ENCODE measurements at regions not wholly inside any gene's neighbourhood (a gene's known extent, or its start where the extent isn't known, plus 50 kb on each side); places are given as distances from the start of the nearest gene placed in this dataset.

DNA sequence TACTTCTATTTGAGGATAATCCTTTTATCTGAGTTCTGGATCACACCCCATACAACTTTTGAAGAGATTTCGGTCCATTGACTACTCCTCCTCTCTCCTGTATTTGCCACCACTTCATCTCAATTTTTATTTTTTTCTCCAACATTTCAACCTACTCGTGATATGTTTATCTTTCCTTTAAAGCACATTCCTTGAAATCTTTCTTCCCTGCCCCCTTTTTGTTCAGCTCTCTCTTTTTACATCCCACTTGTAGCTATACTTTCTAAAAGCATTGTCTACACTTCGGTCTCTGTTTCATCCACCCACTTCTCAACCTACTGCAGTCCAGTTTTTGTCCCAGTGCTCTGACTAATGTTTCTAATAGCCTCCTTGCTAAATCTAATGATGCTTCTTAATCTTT is 299.4 kb downstream of the PSAT1 start:
- Mint-ChIP-seq H3K4me3 (no peak overlapping the region), H3K4me1 (ENCODE audit: low read depth) (no peaks in the 10 kb centered on the region), H3K27ac (no peak overlapping the region), H3K36me3 (ENCODE audit: low read depth) (no peaks in the 10 kb centered on the region), H3K9me3 (no peaks in the 10 kb centered on the region), H3K27me3 (ENCODE audit: low read depth) (peaks cover 3% of the 10 kb centered on the region)
- DNase-seq = no peak
- intact Hi-C loops (cut with micrococcal nuclease) = no loop called here
- CTCF ChIA-PET = no interaction called here

GRCh38 chr9:78598120-78598519 is 301.2 kb downstream of the PSAT1 start:
- intact Hi-C loops (cut with micrococcal nuclease) = no loop called here
- Mint-ChIP-seq H3K4me1 (ENCODE audit: low read depth) (no peaks in the 10 kb centered on the region), H3K4me3 (no peak overlapping the region), H3K9me3 (no peaks in the 10 kb centered on the region), H3K36me3 (ENCODE audit: low read depth) (no peaks in the 10 kb centered on the region), H3K27ac (no peak overlapping the region), H3K27me3 (ENCODE audit: low read depth) (peaks cover 3% of the 10 kb centered on the region)
- DNase-seq = no peak
- CTCF ChIA-PET = no interaction called here

GRCh38 chr9:78599926-78600325 is 303.0 kb downstream of the PSAT1 start:
- no peaks in the 10 kb centered on the region for H3K4me1 Mint-ChIP-seq (ENCODE audit: low read depth)
- no peaks in the 10 kb centered on the region for H3K36me3 Mint-ChIP-seq (ENCODE audit: low read depth)
- intact Hi-C loops (cut with micrococcal nuclease) = no loop called here
- H3K4me3 Mint-ChIP-seq = no peak overlapping the region
- H3K27me3 Mint-ChIP-seq (ENCODE audit: low read depth) = peaks cover 3% of the 10 kb centered on the region
- no peak overlapping the region for H3K27ac Mint-ChIP-seq
- CTCF ChIA-PET = interaction anchor here (0.9 kb wide), 1 partner anchor 16 kb away, joined by 3 read pairs; no protein-coding TSS in a partner anchor
- no peaks in the 10 kb centered on the region for H3K9me3 Mint-ChIP-seq
- DNase-seq = no peak

GRCh38 chr9:78601957-78602565 is 305.1 kb downstream of the PSAT1 start:
- Mint-ChIP-seq H3K4me3 (no peak overlapping the region), H3K36me3 (ENCODE audit: low read depth) (no peaks in the 10 kb centered on the region), H3K9me3 (no peaks in the 10 kb centered on the region), H3K27me3 (ENCODE audit: low read depth) (peaks cover 3% of the 10 kb centered on the region), H3K4me1 (ENCODE audit: low read depth) (no peaks in the 10 kb centered on the region), H3K27ac (no peak overlapping the region)
- peak; percentile 45 for DNase-seq
- CTCF ChIA-PET = interaction anchor here (0.7 to 1.2 kb wide), 3 partner anchors 12 to 82 kb away, joined by 3 to 5 read pairs (median 3); no protein-coding TSS in a partner anchor
- intact Hi-C loops (cut with micrococcal nuclease) = loop anchor here (1.0 kb wide), 1 partner anchor 163 kb away; no protein-coding TSS in a partner anchor

- Mint-ChIP-seq H3K36me3 (ENCODE audit: low read depth) (no peaks in the 10 kb centered on the region), H3K4me3 (no peak overlapping the region), H3K4me1 (ENCODE audit: low read depth) (no peaks in the 10 kb centered on the region), H3K9me3 (no peaks in the 10 kb centered on the region), H3K27ac (no peak overlapping the region), H3K27me3 (ENCODE audit: low read depth) (no peaks in the 10 kb centered on the region)
- CTCF ChIA-PET = no interaction called here
- intact Hi-C loops (cut with micrococcal nuclease) = no loop called here
- DNase-seq = no peak
These were observed 308.4 kb downstream of the PSAT1 start for GRCh38 chr9:78605041-78606000.

- H3K9me3 Mint-ChIP-seq = no peaks in the 10 kb centered on the region
- no peak overlapping the region for H3K27ac Mint-ChIP-seq
- H3K27me3 Mint-ChIP-seq (ENCODE audit: low read depth) = no peaks in the 10 kb centered on the region
- CTCF ChIA-PET = no interaction called here
- no peak for DNase-seq
- no peaks in the 10 kb centered on the region for H3K36me3 Mint-ChIP-seq (ENCODE audit: low read depth)
- intact Hi-C loops (cut with micrococcal nuclease) = no loop called here
- no peak overlapping the region for H3K4me3 Mint-ChIP-seq
- H3K4me1 Mint-ChIP-seq (ENCODE audit: low read depth) = no peaks in the 10 kb centered on the region
These were observed 309.1 kb downstream of the PSAT1 start for GRCh38 chr9:78606001-78606379.

- H3K27me3 Mint-ChIP-seq (ENCODE audit: low read depth) = no peaks in the 10 kb centered on the region
- H3K4me3 Mint-ChIP-seq = no peak overlapping the region
- H3K27ac Mint-ChIP-seq = no peak overlapping the region
- intact Hi-C loops (cut with micrococcal nuclease) = no loop called here
- CTCF ChIA-PET = no interaction called here
- H3K9me3 Mint-ChIP-seq = no peaks in the 10 kb centered on the region
- no peak for DNase-seq
- H3K36me3 Mint-ChIP-seq (ENCODE audit: low read depth) = no peaks in the 10 kb centered on the region
- no peaks in the 10 kb centered on the region for H3K4me1 Mint-ChIP-seq (ENCODE audit: low read depth)
These were observed 310.9 kb downstream of the PSAT1 start for GRCh38 chr9:78607853-78608252.

GRCh38 chr9:78609450-78609849 is 312.5 kb downstream of the PSAT1 start:
- H3K9me3 Mint-ChIP-seq = no peaks in the 10 kb centered on the region
- no peaks in the 10 kb centered on the region for H3K36me3 Mint-ChIP-seq (ENCODE audit: low read depth)
- H3K4me1 Mint-ChIP-seq (ENCODE audit: low read depth) = no peaks in the 10 kb centered on the region
- CTCF ChIA-PET = no interaction called here
- no peak for DNase-seq
- no peak overlapping the region for H3K27ac Mint-ChIP-seq
- no peak overlapping the region for H3K4me3 Mint-ChIP-seq
- intact Hi-C loops (cut with micrococcal nuclease) = no loop called here
- H3K27me3 Mint-ChIP-seq (ENCODE audit: low read depth) = no peaks in the 10 kb centered on the region

DNA sequence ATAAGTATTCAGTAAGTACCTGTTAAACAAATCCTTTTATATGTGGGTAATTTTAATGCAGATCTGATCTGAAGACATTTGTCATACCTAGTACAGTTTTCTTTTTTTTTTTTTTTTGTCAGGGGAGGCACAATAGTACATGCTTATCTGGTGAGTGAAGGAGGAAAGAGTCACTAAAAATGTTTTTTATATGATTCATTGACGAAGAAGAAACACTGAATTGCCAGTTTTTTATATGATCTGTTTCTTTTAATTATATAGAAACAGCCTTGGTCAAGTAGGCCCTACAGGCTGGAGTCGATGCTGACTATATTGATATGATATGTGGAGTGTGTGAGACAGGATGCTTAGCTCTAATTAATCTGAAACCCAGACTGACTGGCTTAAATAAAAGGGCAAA is 315.2 kb downstream of the PSAT1 start:
- H3K27me3 Mint-ChIP-seq (ENCODE audit: low read depth) = no peaks in the 10 kb centered on the region
- H3K9me3 Mint-ChIP-seq = no peaks in the 10 kb centered on the region
- no peaks in the 10 kb centered on the region for H3K4me1 Mint-ChIP-seq (ENCODE audit: low read depth)
- H3K27ac Mint-ChIP-seq = no peak overlapping the region
- CTCF ChIA-PET = no interaction called here
- intact Hi-C loops (cut with micrococcal nuclease) = no loop called here
- DNase-seq = no peak
- H3K36me3 Mint-ChIP-seq (ENCODE audit: low read depth) = no peaks in the 10 kb centered on the region
- no peak overlapping the region for H3K4me3 Mint-ChIP-seq

GRCh38 chr9:78613006-78613405 is 316.1 kb downstream of the PSAT1 start:
- intact Hi-C loops (cut with micrococcal nuclease) = no loop called here
- DNase-seq = no peak
- CTCF ChIA-PET = interaction anchor here (0.9 kb wide), 1 partner anchor 10 kb away, joined by 3 read pairs; no protein-coding TSS in a partner anchor

GRCh38 chr9:78614892-78615291 is 318.0 kb downstream of the PSAT1 start:
- intact Hi-C loops (cut with micrococcal nuclease) = no loop called here
- Mint-ChIP-seq H3K36me3 (ENCODE audit: low read depth) (no peaks in the 10 kb centered on the region), H3K27ac (no peak overlapping the region), H3K4me1 (ENCODE audit: low read depth) (no peaks in the 10 kb centered on the region), H3K4me3 (no peak overlapping the region), H3K9me3 (no peaks in the 10 kb centered on the region), H3K27me3 (ENCODE audit: low read depth) (no peaks in the 10 kb centered on the region)
- CTCF ChIA-PET = no interaction called here
- DNase-seq = no peak

More at GRCh38 chr9:78613006-78613405, 316.1 kb downstream of the PSAT1 start:
- H3K4me3 Mint-ChIP-seq = no peak overlapping the region
- no peaks in the 10 kb centered on the region for H3K36me3 Mint-ChIP-seq (ENCODE audit: low read depth)
- no peaks in the 10 kb centered on the region for H3K27me3 Mint-ChIP-seq (ENCODE audit: low read depth)
- H3K27ac Mint-ChIP-seq = no peak overlapping the region
- no peaks in the 10 kb centered on the region for H3K4me1 Mint-ChIP-seq (ENCODE audit: low read depth)
- no peaks in the 10 kb centered on the region for H3K9me3 Mint-ChIP-seq

- intact Hi-C loops (cut with micrococcal nuclease) = no loop called here
- CTCF ChIA-PET = interaction anchor here (0.6 kb wide), 1 partner anchor 83 kb away, joined by 3 read pairs; no protein-coding TSS in a partner anchor
- no peak for DNase-seq
- H3K9me3 Mint-ChIP-seq = no peaks in the 10 kb centered on the region
- H3K27me3 Mint-ChIP-seq (ENCODE audit: low read depth) = no peaks in the 10 kb centered on the region
- H3K4me3 Mint-ChIP-seq = no peak overlapping the region
- no peaks in the 10 kb centered on the region for H3K36me3 Mint-ChIP-seq (ENCODE audit: low read depth)
- H3K4me1 Mint-ChIP-seq (ENCODE audit: low read depth) = no peaks in the 10 kb centered on the region
- no peak overlapping the region for H3K27ac Mint-ChIP-seq
These were observed 318.4 kb downstream of the PSAT1 start for GRCh38 chr9:78615372-78615771.

GRCh38 chr9:78618735-78619134 is 321.8 kb downstream of the PSAT1 start:
- no peaks in the 10 kb centered on the region for H3K4me1 Mint-ChIP-seq (ENCODE audit: low read depth)
- CTCF ChIA-PET = no interaction called here
- intact Hi-C loops (cut with micrococcal nuclease) = no loop called here
- no peak overlapping the region for H3K4me3 Mint-ChIP-seq
- no peaks in the 10 kb centered on the region for H3K9me3 Mint-ChIP-seq
- H3K27ac Mint-ChIP-seq = no peak overlapping the region
- no peaks in the 10 kb centered on the region for H3K36me3 Mint-ChIP-seq (ENCODE audit: low read depth)
- H3K27me3 Mint-ChIP-seq (ENCODE audit: low read depth) = no peaks in the 10 kb centered on the region
- DNase-seq = no peak

Measured in activated naive CD4-positive, alpha-beta T cell treated with anti-CD3 and anti-CD28 coated beads for 36 hours (primary cell).